ENCODE measurements at regions not wholly inside any gene's neighbourhood (a gene's known extent, or its start where the extent isn't known, plus 50 kb on each side); places are given as distances from the start of the nearest gene placed in this dataset.
"Not testable (repeated sequence)": the region's sequence is repeated elsewhere in the genome, so short reads cannot be mapped to it uniquely, and the experiment has no call there.

GRCh38 chr1:43031316-43032203 lies 72.9 kb upstream of the SLC2A1 start:
- in situ Hi-C loops (cut with HindIII; ENCODE audit: low pct_unique_long_range_greater_than_20kb, low sequenced_read_pairs): no loop called here
- no peak for DNase-seq (ENCODE audit: low read depth, low spot score)

GRCh38 chr1:43024905-43025304 lies 66.2 kb upstream of the SLC2A1 start:
- in situ Hi-C loops (cut with HindIII; ENCODE audit: low pct_unique_long_range_greater_than_20kb, low sequenced_read_pairs): no loop called here
- no peak for DNase-seq (ENCODE audit: low read depth, low spot score)

GRCh38 chr1:43021547-43022474 lies 63.1 kb upstream of the SLC2A1 start:
- DNase-seq (ENCODE audit: low read depth, low spot score): no peak
- in situ Hi-C loops (cut with HindIII; ENCODE audit: low pct_unique_long_range_greater_than_20kb, low sequenced_read_pairs): no loop called here

- no peak for DNase-seq (ENCODE audit: low read depth, low spot score)
- in situ Hi-C loops (cut with HindIII; ENCODE audit: low pct_unique_long_range_greater_than_20kb, low sequenced_read_pairs): no loop called here
Measured at GRCh38 chr1:43019226-43019625, 60.6 kb upstream of the SLC2A1 start.

GRCh38 chr1:43018121-43018520 lies 59.5 kb upstream of the SLC2A1 start:
- in situ Hi-C loops (cut with HindIII; ENCODE audit: low pct_unique_long_range_greater_than_20kb, low sequenced_read_pairs): no loop called here

GRCh38 chr1:43015269-43015668 lies 56.6 kb upstream of the SLC2A1 start:
- no peak for DNase-seq (ENCODE audit: low read depth, low spot score)
- in situ Hi-C loops (cut with HindIII; ENCODE audit: low pct_unique_long_range_greater_than_20kb, low sequenced_read_pairs): no loop called here

More at GRCh38 chr1:43018121-43018520, 59.5 kb upstream of the SLC2A1 start:
- no peak for DNase-seq (ENCODE audit: low read depth, low spot score)

GRCh38 chr1:43014579-43014978 lies 55.9 kb upstream of the SLC2A1 start:
- in situ Hi-C loops (cut with HindIII; ENCODE audit: low pct_unique_long_range_greater_than_20kb, low sequenced_read_pairs): not testable (repeated sequence)

GRCh38 chr1:43011020-43011419 lies 52.4 kb upstream of the SLC2A1 start:
- in situ Hi-C loops (cut with HindIII; ENCODE audit: low pct_unique_long_range_greater_than_20kb, low sequenced_read_pairs): no loop called here

More at GRCh38 chr1:43014579-43014978, 55.9 kb upstream of the SLC2A1 start:
- not testable (repeated sequence) for DNase-seq (ENCODE audit: low read depth, low spot score)

GRCh38 chr1:43009274-43009673 lies 50.6 kb upstream of the SLC2A1 start:
- in situ Hi-C loops (cut with HindIII; ENCODE audit: low pct_unique_long_range_greater_than_20kb, low sequenced_read_pairs): no loop called here
- DNase-seq (ENCODE audit: low read depth, low spot score): no peak

More at GRCh38 chr1:43011020-43011419, 52.4 kb upstream of the SLC2A1 start:
- DNase-seq (ENCODE audit: low read depth, low spot score): no peak

- in situ Hi-C loops (cut with HindIII; ENCODE audit: low pct_unique_long_range_greater_than_20kb, low sequenced_read_pairs): no loop called here
- no peak for DNase-seq (ENCODE audit: low read depth, low spot score)
Measured at GRCh38 chr1:43008115-43009060, 49.7 kb upstream of the SLC2A1 start.

Small RNAs in the stretch of these regions (small RNA-seq; reads per million reads assigned to genes)
- gene RF00026: 0 reads per million in 2 experiments
